Activated naive CD4-positive, alpha-beta T cell treated with Interleukin-2 at 50 U/mL for 16 hours (primary cell): ENCODE measurements at regions not wholly inside any gene's neighbourhood (a gene's known extent, or its start where the extent isn't known, plus 50 kb on each side); places are given as distances from the start of the nearest gene placed in this dataset.

ENCODE experiments used
- DNase-seq: peaks from one replicate; pipeline ENCODE4 v3.0.0-alpha.2; 2020

- no peak for DNase-seq
Observed at GRCh38 chr1:30310966-30311742, 412.2 kb downstream of the MATN1 start.

GRCh38 chr1:30307182-30307581, 416.2 kb downstream of the MATN1 start:
- DNase-seq, result no peak

GRCh38 chr1:30305519-30305918, 417.9 kb downstream of the MATN1 start:
- DNase-seq, result no peak

GRCh38 chr1:30305061-30305460, 418.3 kb downstream of the MATN1 start:
- no peak for DNase-seq

- no peak for DNase-seq
Observed at GRCh38 chr1:30304080-30304479, 419.3 kb downstream of the MATN1 start.

GRCh38 chr1:30303387-30303786, 420.0 kb downstream of the MATN1 start:
- no peak for DNase-seq

GRCh38 chr1:30302858-30303257, 420.5 kb downstream of the MATN1 start:
- DNase-seq, result no peak

- no peak for DNase-seq
Observed at GRCh38 chr1:30300669-30301068, 422.7 kb downstream of the MATN1 start.

- no peak for DNase-seq
Observed at GRCh38 chr1:30299393-30299792, 424.0 kb downstream of the MATN1 start.

- no peak for DNase-seq
Observed at GRCh38 chr1:30295674-30296073, 427.7 kb downstream of the MATN1 start.

- DNase-seq, result no peak
Observed at GRCh38 chr1:30295266-30295665, 428.1 kb downstream of the MATN1 start.

GRCh38 chr1:30294508-30294907, 428.9 kb downstream of the MATN1 start:
- no peak for DNase-seq

- no peak for DNase-seq
Observed at GRCh38 chr1:30292451-30292850, 430.9 kb downstream of the MATN1 start.

GRCh38 chr1:30291526-30291925, 431.9 kb downstream of the MATN1 start:
- no peak for DNase-seq

- no peak for DNase-seq
Observed at GRCh38 chr1:30290581-30290980, 432.8 kb downstream of the MATN1 start.

GRCh38 chr1:30287976-30288375, 435.4 kb downstream of the MATN1 start:
- DNase-seq, result no peak

GRCh38 chr1:30286988-30287839, 436.2 kb downstream of the MATN1 start:
- no peak for DNase-seq

GRCh38 chr1:30286241-30286987, 437.0 kb downstream of the MATN1 start:
- no peak for DNase-seq

GRCh38 chr1:30285501-30285932, 437.9 kb downstream of the MATN1 start:
- DNase-seq, result no peak

- DNase-seq, result no peak
Observed at GRCh38 chr1:30284728-30285475, 438.5 kb downstream of the MATN1 start.

GRCh38 chr1:30284226-30284625, 439.2 kb downstream of the MATN1 start:
- DNase-seq, result no peak

- DNase-seq, result no peak
Observed at GRCh38 chr1:30283199-30283962, 440.0 kb downstream of the MATN1 start.
